Colonic mucosa (tissue), 4 donors: ENCODE measurements at regions not wholly inside any gene's neighbourhood (a gene's known extent, or its start where the extent isn't known, plus 50 kb on each side); places are given as distances from the start of the nearest gene placed in this dataset.

Source experiments
- DNase-seq: peaks from one replicate; pipeline ENCODE4 v3.0.0-alpha.2; 2020
- H3K27ac ChIP-seq: fragments of 200-600 bp; one replicate; pipeline ENCODE4 v1.8.0; 2021
- H3K27me3 ChIP-seq: fragments of 200-600 bp; one replicate; pipeline ENCODE4 v1.8.0; 2021
- H3K36me3 ChIP-seq: fragments of 200-600 bp; one replicate; pipeline ENCODE4 v1.8.0; 2021
- H3K4me1 ChIP-seq: fragments of 200-600 bp; one replicate; pipeline ENCODE4 v1.8.0; 2021; ENCODE audit warnings: mild to moderate bottlenecking
- H3K4me3 ChIP-seq: fragments of 200-600 bp; one replicate; pipeline ENCODE4 v1.8.0; 2021
- H3K9ac ChIP-seq, 2 donors: one replicate each; pipeline ENCODE4 v1.7.0; 2013; ENCODE audit warnings: control low read depth in 2 of 2, low read depth in 2 of 2, low read length in 2 of 2
- H3K9me3 ChIP-seq: fragments of 200-600 bp; one replicate; pipeline ENCODE4 v1.8.0; 2021
- intact Hi-C: fragments of 100-400 bp; cut with DNase I; formaldehyde crosslinking; loops from one replicate; pipeline ENCODE4 v1.14.1; 2022
- TF ChIP-seq, protein P1 (sequence below): fragments of 200-600 bp; IDR thresholded peaks from one replicate; pipeline ENCODE4 v1.8.0; 2022; ENCODE audit warnings: antibody characterized with exemption, mild to moderate bottlenecking
- donor health status: healthy.
- donor health status: DM: no; HTN: no; CAD: no.
- donor health status: DM: no; HTN: no; CAD: no.

DNA sequence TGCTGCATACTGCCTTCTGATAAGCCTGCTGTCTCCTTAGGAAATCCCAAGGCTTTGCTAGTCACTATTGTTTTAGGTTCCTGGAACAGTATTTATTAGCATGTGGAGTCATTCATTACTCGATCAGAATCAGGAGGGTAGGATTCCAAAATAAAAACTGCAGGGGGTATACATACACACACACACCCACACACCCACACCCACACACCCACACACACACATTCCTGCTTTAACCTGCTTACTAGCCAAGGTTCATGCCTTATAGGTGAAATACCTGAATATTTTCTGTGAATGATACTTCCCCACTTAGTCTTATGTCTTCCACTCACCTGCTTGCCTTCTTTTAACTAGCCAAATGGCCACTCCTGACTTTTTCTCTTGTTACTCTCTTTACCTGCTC, 325.1 kb downstream of the ADGRL2 start:
- Histone ChIP-seq H3K9ac (no peak overlapping the region), H3K9me3 (no peaks in the 10 kb centered on the region), H3K27ac (no peak overlapping the region), H3K27me3 (no peaks in the 10 kb centered on the region), H3K4me3 (no peak overlapping the region), H3K36me3 (no peaks in the 10 kb centered on the region), H3K4me1 (no peaks in the 10 kb centered on the region)
- TF ChIP-seq, protein P1, sequence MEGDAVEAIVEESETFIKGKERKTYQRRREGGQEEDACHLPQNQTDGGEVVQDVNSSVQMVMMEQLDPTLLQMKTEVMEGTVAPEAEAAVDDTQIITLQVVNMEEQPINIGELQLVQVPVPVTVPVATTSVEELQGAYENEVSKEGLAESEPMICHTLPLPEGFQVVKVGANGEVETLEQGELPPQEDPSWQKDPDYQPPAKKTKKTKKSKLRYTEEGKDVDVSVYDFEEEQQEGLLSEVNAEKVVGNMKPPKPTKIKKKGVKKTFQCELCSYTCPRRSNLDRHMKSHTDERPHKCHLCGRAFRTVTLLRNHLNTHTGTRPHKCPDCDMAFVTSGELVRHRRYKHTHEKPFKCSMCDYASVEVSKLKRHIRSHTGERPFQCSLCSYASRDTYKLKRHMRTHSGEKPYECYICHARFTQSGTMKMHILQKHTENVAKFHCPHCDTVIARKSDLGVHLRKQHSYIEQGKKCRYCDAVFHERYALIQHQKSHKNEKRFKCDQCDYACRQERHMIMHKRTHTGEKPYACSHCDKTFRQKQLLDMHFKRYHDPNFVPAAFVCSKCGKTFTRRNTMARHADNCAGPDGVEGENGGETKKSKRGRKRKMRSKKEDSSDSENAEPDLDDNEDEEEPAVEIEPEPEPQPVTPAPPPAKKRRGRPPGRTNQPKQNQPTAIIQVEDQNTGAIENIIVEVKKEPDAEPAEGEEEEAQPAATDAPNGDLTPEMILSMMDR = no peak
- intact Hi-C loops = no loop called here
- no peak for DNase-seq

GRCh38 chr1:82125119-82125518, 324.4 kb downstream of the ADGRL2 start:
- Histone ChIP-seq H3K36me3 (no peaks in the 10 kb centered on the region), H3K9ac (no peak overlapping the region), H3K27me3 (no peaks in the 10 kb centered on the region), H3K27ac (no peak overlapping the region), H3K4me1 (no peaks in the 10 kb centered on the region), H3K9me3 (no peaks in the 10 kb centered on the region), H3K4me3 (no peak overlapping the region)
- intact Hi-C loops = no loop called here
- TF ChIP-seq, protein P1 = no peak
- DNase-seq = no peak

- Histone ChIP-seq H3K27me3 (no peaks in the 10 kb centered on the region), H3K36me3 (no peaks in the 10 kb centered on the region), H3K9ac (no peak overlapping the region), H3K9me3 (no peaks in the 10 kb centered on the region), H3K27ac (no peak overlapping the region), H3K4me3 (no peak overlapping the region), H3K4me1 (no peaks in the 10 kb centered on the region)
- intact Hi-C loops = no loop called here
- TF ChIP-seq, protein P1 = no peak
- no peak for DNase-seq
These were observed 320.7 kb downstream of the ADGRL2 start for GRCh38 chr1:82121421-82121820.

- Histone ChIP-seq H3K4me3 (no peak overlapping the region), H3K36me3 (no peaks in the 10 kb centered on the region), H3K27me3 (no peaks in the 10 kb centered on the region), H3K9me3 (no peaks in the 10 kb centered on the region), H3K27ac (no peak overlapping the region), H3K9ac (no peak overlapping the region), H3K4me1 (no peaks in the 10 kb centered on the region)
- TF ChIP-seq, protein P1 = no peak
- no peak for DNase-seq
- intact Hi-C loops = no loop called here
These were observed 315.4 kb downstream of the ADGRL2 start for GRCh38 chr1:82116105-82116504.

DNA sequence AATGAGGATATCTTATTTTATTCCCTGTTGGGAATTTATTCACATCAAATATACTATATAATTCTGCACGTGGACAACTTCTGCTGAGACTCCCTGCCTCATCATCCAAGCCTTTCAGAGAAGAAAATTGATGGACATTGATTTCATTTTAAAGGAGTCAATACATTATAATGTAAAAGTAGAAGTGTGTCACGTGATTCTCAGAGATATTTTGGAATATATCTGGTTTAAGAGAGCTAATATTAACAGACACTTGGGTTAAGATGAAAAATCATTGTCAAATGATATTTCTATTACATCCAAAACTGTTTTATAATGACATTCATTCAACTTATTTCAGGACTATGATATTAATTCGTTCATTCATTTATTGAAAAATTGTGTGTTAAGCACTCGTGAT, 314.2 kb downstream of the ADGRL2 start:
- Histone ChIP-seq H3K4me1 (no peaks in the 10 kb centered on the region), H3K36me3 (no peaks in the 10 kb centered on the region), H3K9me3 (no peaks in the 10 kb centered on the region), H3K4me3 (no peak overlapping the region), H3K9ac (no peak overlapping the region), H3K27ac (no peak overlapping the region), H3K27me3 (no peaks in the 10 kb centered on the region)
- intact Hi-C loops = no loop called here
- TF ChIP-seq, protein P1 = no peak
- DNase-seq = no peak
